Endodermal cell (in vitro differentiated cells): ENCODE measurements at regions not wholly inside any gene's neighbourhood (a gene's known extent, or its start where the extent isn't known, plus 50 kb on each side); places are given as distances from the start of the nearest gene placed in this dataset.

Experiments
- DNase-seq: peaks from one replicate; pipeline ENCODE4 v3.0.0-alpha.2; 2017
- H3K27ac ChIP-seq: 2 replicates; pipeline ENCODE4 v1.5.1; 2013; ENCODE audit warnings: mild to moderate bottlenecking, low read depth, low read length, moderate library complexity
- H3K27me3 ChIP-seq: 2 replicates; pipeline ENCODE4 v1.6.1; 2013; ENCODE audit warnings: mild to moderate bottlenecking, low read length, moderate library complexity; ENCODE audit not compliant: insufficient read depth, control insufficient read depth, poor library complexity, severe bottlenecking
- H3K36me3 ChIP-seq: 2 replicates; pipeline ENCODE4 v1.7.0; 2013; ENCODE audit warnings: mild to moderate bottlenecking, low read length, moderate library complexity; ENCODE audit not compliant: control insufficient read depth, insufficient read depth
- H3K4me1 ChIP-seq: one replicate; pipeline ENCODE4 v1.7.0; 2013; ENCODE audit warnings: low read length; ENCODE audit not compliant: control insufficient read depth, insufficient read depth
- H3K4me3 ChIP-seq: 2 replicates; pipeline ENCODE4 v1.5.1; 2013; ENCODE audit warnings: mild to moderate bottlenecking, low read length, moderate library complexity
- H3K9ac ChIP-seq: 2 replicates; pipeline ENCODE4 v1.6.1; 2013; ENCODE audit warnings: mild to moderate bottlenecking, low read length, moderate library complexity; ENCODE audit not compliant: poor library complexity, severe bottlenecking; ENCODE audit errors: extremely low read depth
- H3K9me3 ChIP-seq: 2 replicates; pipeline ENCODE4 v1.6.1; 2013; ENCODE audit warnings: mild to moderate bottlenecking, low read length, moderate library complexity; ENCODE audit not compliant: control insufficient read depth
- H3K27ac Mint-ChIP-seq: 2 replicates; pipeline ENCODE4 v1.8.0; 2020; ENCODE audit warnings: mixed read lengths
- H3K27me3 Mint-ChIP-seq: 2 replicates; pipeline ENCODE4 v1.8.0; 2021; ENCODE audit warnings: mild to moderate bottlenecking, mixed read lengths; ENCODE audit not compliant: insufficient read depth
- H3K36me3 Mint-ChIP-seq: 2 replicates; pipeline ENCODE4 v1.8.0; 2020; ENCODE audit warnings: low read depth, mixed read lengths
- H3K4me1 Mint-ChIP-seq: 2 replicates; pipeline ENCODE4 v1.8.0; 2020; ENCODE audit warnings: mixed read lengths
- H3K4me3 Mint-ChIP-seq: 2 replicates; pipeline ENCODE4 v1.8.0; 2020; ENCODE audit warnings: mild to moderate bottlenecking, moderate library complexity, mixed read lengths
- H3K9me3 Mint-ChIP-seq: 2 replicates; pipeline ENCODE4 v1.8.0; 2020; ENCODE audit warnings: mild to moderate bottlenecking, mixed read lengths
- WGBS, 2 experiments: methylation state at CpG; one replicate each; pipeline versions ENCODE4 v1.1.5 to v1.1.7; 2013; ENCODE audit warnings: missing lambda C conversion rate in 2 of 2, mixed read lengths in 1 of 2; ENCODE audit not compliant: insufficient coverage in 1 of 2, insufficient read length in 1 of 2; 5-methylcytosine and 5-hydroxymethylcytosine counted together
- TF ChIP-seq, protein P1 (sequence below): fragments of 200-600 bp; sonication (generic); conservative IDR thresholded peaks from 2 replicates; pipeline ENCODE4 v1.5.0; 2021; ENCODE audit warnings: antibody characterized with exemption, mild to moderate bottlenecking

DNA sequence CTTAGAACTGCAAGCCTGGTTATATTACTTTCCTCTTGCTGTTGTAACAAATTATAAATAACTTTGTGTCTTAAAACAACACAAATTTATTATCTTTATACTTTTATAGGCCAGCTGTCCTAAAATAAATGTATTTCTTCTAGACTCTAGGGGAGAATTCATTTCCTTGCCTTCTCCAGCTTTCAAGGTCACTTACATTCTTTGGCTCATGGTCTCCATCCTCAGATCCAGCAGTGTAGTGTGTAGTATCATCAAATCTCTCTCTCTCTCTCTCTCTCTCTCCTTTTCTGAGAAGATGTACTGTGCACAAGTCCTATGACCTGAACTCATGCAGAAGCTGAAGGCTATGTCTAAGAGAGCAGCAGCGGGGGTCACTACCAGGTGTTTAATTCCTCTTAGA is 1510.6 kb downstream of the MRPL39 start:
- H3K27me3 Mint-ChIP-seq, result no peaks in the 10 kb centered on the region

GRCh38 chr21:24093032-24093431 is 1514.2 kb downstream of the MRPL39 start:
- H3K4me3 ChIP-seq, result no peak overlapping the region
- TF ChIP-seq, protein P1, sequence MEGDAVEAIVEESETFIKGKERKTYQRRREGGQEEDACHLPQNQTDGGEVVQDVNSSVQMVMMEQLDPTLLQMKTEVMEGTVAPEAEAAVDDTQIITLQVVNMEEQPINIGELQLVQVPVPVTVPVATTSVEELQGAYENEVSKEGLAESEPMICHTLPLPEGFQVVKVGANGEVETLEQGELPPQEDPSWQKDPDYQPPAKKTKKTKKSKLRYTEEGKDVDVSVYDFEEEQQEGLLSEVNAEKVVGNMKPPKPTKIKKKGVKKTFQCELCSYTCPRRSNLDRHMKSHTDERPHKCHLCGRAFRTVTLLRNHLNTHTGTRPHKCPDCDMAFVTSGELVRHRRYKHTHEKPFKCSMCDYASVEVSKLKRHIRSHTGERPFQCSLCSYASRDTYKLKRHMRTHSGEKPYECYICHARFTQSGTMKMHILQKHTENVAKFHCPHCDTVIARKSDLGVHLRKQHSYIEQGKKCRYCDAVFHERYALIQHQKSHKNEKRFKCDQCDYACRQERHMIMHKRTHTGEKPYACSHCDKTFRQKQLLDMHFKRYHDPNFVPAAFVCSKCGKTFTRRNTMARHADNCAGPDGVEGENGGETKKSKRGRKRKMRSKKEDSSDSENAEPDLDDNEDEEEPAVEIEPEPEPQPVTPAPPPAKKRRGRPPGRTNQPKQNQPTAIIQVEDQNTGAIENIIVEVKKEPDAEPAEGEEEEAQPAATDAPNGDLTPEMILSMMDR, result no peak
- no peak overlapping the region for H3K9ac ChIP-seq
- Mint-ChIP-seq H3K27me3 (no peaks in the 10 kb centered on the region), H3K4me3 (no peak overlapping the region), H3K36me3 (no peaks in the 10 kb centered on the region), H3K27ac (no peak overlapping the region), H3K4me1 (no peaks in the 10 kb centered on the region), H3K9me3 (peaks cover 60% of the 10 kb centered on the region)
- no peak for DNase-seq
- no peaks in the 10 kb centered on the region for H3K4me1 ChIP-seq
- no peaks in the 10 kb centered on the region for H3K36me3 ChIP-seq
- H3K27me3 ChIP-seq, result no peaks in the 10 kb centered on the region
- H3K9me3 ChIP-seq, result no peaks in the 10 kb centered on the region
- no peak overlapping the region for H3K27ac ChIP-seq

More for the DNA sequence above, 1510.6 kb downstream of the MRPL39 start:
- Histone ChIP-seq H3K27ac (no peak overlapping the region), H3K4me1 (no peaks in the 10 kb centered on the region), H3K4me3 (no peak overlapping the region), H3K9me3 (peaks cover 12% of the 10 kb centered on the region), H3K36me3 (no peaks in the 10 kb centered on the region), H3K9ac (no peak overlapping the region), H3K27me3 (no peaks in the 10 kb centered on the region)
- no peak overlapping the region for H3K27ac Mint-ChIP-seq
- peaks cover 54% of the 10 kb centered on the region for H3K9me3 Mint-ChIP-seq
- no peak for DNase-seq
- H3K4me3 Mint-ChIP-seq, result no peak overlapping the region
- TF ChIP-seq, protein P1, result no peak
- 69 to 100% methylated on average over 1 of the region's 1 CpG for WGBS, 2 experiments
- H3K36me3 Mint-ChIP-seq, result no peaks in the 10 kb centered on the region
- H3K4me1 Mint-ChIP-seq, result no peaks in the 10 kb centered on the region

DNA sequence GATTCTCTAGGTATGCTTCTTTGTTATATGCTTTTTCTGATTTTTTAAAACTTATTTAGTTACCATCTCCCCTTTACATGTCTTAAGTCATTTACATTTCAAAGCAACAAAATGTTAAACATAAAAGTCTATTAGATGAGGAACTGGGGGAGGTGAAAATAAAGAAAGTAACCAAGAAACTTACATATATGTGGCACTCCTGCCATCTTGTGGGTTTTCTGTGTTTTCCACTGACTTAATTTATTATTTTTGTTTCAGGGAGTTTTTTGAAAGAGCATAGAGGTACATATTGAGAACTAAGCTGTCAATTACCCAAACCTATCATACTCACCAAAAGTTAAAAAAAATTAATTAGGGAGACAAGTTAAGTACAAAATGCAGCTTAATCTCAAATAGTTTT is 1531.1 kb downstream of the MRPL39 start:
- no peak overlapping the region for H3K27ac Mint-ChIP-seq
- Histone ChIP-seq H3K27me3 (no peaks in the 10 kb centered on the region), H3K9ac (no peak overlapping the region), H3K4me1 (no peaks in the 10 kb centered on the region), H3K4me3 (no peak overlapping the region), H3K36me3 (no peaks in the 10 kb centered on the region), H3K27ac (no peak overlapping the region), H3K9me3 (peaks cover 9% of the 10 kb centered on the region)
- no peaks in the 10 kb centered on the region for H3K27me3 Mint-ChIP-seq
- TF ChIP-seq, protein P1, result no peak
- H3K36me3 Mint-ChIP-seq, result no peaks in the 10 kb centered on the region
- H3K4me3 Mint-ChIP-seq, result no peak overlapping the region
- no peak for DNase-seq
- H3K4me1 Mint-ChIP-seq, result no peaks in the 10 kb centered on the region
- H3K9me3 Mint-ChIP-seq, result peaks cover 40% of the 10 kb centered on the region
